ENCODE measurements at regions not wholly inside any gene's neighbourhood (a gene's known extent, or its start where the extent isn't known, plus 50 kb on each side); places are given as distances from the start of the nearest gene placed in this dataset.

DNA sequence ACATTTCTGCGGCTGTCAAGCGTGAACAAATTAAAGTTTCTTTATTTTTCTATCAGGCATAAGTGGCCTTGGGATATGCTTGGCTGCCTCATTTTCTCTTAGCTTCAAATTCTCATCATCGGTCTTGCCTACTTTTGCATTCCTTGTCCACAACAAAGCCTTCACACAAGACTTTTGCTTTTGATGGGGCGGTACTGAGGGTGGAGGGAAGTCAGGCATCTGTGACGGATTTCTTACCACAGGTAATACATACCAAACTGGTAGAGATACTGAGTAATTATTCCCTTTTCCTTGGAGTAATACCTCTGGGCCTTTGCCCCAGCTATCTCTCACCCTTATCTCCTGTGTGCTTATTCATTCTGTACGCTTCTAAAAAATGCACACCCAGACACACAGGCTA lies 468.3 kb upstream of the RGPD4 start:
- TF ChIP-seq, protein P1, sequence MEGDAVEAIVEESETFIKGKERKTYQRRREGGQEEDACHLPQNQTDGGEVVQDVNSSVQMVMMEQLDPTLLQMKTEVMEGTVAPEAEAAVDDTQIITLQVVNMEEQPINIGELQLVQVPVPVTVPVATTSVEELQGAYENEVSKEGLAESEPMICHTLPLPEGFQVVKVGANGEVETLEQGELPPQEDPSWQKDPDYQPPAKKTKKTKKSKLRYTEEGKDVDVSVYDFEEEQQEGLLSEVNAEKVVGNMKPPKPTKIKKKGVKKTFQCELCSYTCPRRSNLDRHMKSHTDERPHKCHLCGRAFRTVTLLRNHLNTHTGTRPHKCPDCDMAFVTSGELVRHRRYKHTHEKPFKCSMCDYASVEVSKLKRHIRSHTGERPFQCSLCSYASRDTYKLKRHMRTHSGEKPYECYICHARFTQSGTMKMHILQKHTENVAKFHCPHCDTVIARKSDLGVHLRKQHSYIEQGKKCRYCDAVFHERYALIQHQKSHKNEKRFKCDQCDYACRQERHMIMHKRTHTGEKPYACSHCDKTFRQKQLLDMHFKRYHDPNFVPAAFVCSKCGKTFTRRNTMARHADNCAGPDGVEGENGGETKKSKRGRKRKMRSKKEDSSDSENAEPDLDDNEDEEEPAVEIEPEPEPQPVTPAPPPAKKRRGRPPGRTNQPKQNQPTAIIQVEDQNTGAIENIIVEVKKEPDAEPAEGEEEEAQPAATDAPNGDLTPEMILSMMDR (IDR thresholded peaks at IDR 0.05) = no peak
- no peak for TF ChIP-seq POLR2A (IDR thresholded peaks at IDR 0.05)
